ENCODE measurements at regions not wholly inside any gene's neighbourhood (a gene's known extent, or its start where the extent isn't known, plus 50 kb on each side); places are given as distances from the start of the nearest gene placed in this dataset.
"Not testable (repeated sequence)": the region's sequence is repeated elsewhere in the genome, so short reads cannot be mapped to it uniquely, and the experiment has no call there.

DNA sequence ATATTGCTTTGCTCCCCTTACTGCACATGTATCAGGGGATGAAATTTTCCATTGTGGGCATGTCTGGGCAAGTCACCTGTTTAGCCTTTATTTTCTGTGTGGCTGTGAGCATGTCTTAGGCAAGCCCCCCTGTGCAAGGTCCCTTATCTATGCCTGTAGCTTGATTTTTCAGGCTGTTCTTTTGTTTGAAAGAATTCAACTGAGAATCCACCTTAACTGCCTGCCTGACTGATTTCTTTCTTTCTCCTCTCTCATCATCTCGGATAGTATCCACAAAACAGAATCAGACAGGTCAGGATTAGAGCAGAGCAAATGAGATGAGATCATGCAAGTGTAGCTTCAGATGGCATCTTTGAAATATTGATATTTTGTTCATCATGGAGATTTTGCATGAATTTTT lies 1147.5 kb upstream of the ACVR2A start:
- TF ChIP-seq, protein P1, sequence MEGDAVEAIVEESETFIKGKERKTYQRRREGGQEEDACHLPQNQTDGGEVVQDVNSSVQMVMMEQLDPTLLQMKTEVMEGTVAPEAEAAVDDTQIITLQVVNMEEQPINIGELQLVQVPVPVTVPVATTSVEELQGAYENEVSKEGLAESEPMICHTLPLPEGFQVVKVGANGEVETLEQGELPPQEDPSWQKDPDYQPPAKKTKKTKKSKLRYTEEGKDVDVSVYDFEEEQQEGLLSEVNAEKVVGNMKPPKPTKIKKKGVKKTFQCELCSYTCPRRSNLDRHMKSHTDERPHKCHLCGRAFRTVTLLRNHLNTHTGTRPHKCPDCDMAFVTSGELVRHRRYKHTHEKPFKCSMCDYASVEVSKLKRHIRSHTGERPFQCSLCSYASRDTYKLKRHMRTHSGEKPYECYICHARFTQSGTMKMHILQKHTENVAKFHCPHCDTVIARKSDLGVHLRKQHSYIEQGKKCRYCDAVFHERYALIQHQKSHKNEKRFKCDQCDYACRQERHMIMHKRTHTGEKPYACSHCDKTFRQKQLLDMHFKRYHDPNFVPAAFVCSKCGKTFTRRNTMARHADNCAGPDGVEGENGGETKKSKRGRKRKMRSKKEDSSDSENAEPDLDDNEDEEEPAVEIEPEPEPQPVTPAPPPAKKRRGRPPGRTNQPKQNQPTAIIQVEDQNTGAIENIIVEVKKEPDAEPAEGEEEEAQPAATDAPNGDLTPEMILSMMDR (IDR thresholded peaks at IDR 0.05; ENCODE audit: low read depth, low read length), result no peak
- no peak for DNase-seq
- Histone ChIP-seq H3K4me3 (ENCODE audit: low read depth, low read length) (no peak overlapping the region), H3K27me3 (ENCODE audit: insufficient read depth, low read depth, severe bottlenecking) (no peaks in the 10 kb centered on the region), H3K36me3 (no peaks in the 10 kb centered on the region), H3K27ac (no peak overlapping the region), H3K9me3 (ENCODE audit: severe bottlenecking) (peaks cover 10% of the 10 kb centered on the region)

- H3K9me3 ChIP-seq (ENCODE audit: severe bottlenecking), result peaks cover 10% of the 10 kb centered on the region
- H3K27ac ChIP-seq; H3K27me3 ChIP-seq (ENCODE audit: insufficient read depth, low read depth, severe bottlenecking); H3K36me3 ChIP-seq; DNase-seq; H3K4me3 ChIP-seq (ENCODE audit: low read depth, low read length): not testable (repeated sequence)
These were observed 1148.0 kb upstream of the ACVR2A start for GRCh38 chr2:146696787-146697186.

- H3K4me3 ChIP-seq (ENCODE audit: low read depth, low read length), result no peak overlapping the region
- TF ChIP-seq, protein P1 (IDR thresholded peaks at IDR 0.05; ENCODE audit: low read depth, low read length), result no peak
- DNase-seq, result no peak
- no peaks in the 10 kb centered on the region for H3K9me3 ChIP-seq (ENCODE audit: severe bottlenecking)
- no peaks in the 10 kb centered on the region for H3K27me3 ChIP-seq (ENCODE audit: insufficient read depth, low read depth, severe bottlenecking)
- H3K36me3 ChIP-seq, result no peaks in the 10 kb centered on the region
- no peak overlapping the region for H3K27ac ChIP-seq
These were observed 1162.8 kb upstream of the ACVR2A start for GRCh38 chr2:146681991-146682390.

GRCh38 chr2:146678516-146678915 lies 1166.3 kb upstream of the ACVR2A start:
- Histone ChIP-seq H3K9me3 (ENCODE audit: severe bottlenecking) (no peaks in the 10 kb centered on the region), H3K4me3 (ENCODE audit: low read depth, low read length) (no peak overlapping the region), H3K27ac (no peak overlapping the region), H3K27me3 (ENCODE audit: insufficient read depth, low read depth, severe bottlenecking) (no peaks in the 10 kb centered on the region), H3K36me3 (no peaks in the 10 kb centered on the region)
- TF ChIP-seq, protein P1 (IDR thresholded peaks at IDR 0.05; ENCODE audit: low read depth, low read length), result no peak
- DNase-seq, result no peak

DNA sequence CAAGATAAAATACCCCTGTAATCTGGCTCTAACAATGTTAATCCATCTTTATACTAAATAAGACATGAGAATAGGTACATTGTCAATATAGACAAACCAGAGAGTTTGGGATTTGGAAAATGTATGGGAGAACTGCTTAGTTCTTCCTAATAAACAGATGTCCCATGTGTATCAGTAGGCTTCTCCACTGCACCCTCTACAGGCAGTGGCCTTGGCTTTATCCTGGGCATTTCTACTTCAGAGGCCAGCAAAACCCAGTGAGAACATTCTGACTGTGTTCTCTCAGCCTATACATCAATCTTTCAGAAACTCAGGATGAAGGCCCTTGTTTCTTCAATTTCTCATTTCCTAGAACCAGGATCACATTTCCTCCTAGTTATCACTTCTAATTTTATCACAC lies 1167.5 kb upstream of the ACVR2A start:
- no peak overlapping the region for H3K27ac ChIP-seq
- DNase-seq, result no peak
- TF ChIP-seq, protein P1 (IDR thresholded peaks at IDR 0.05; ENCODE audit: low read depth, low read length), result 0 out of 2 replicates have a peak, but pooled peaks have one; percentile 21
- H3K36me3 ChIP-seq, result no peaks in the 10 kb centered on the region
- H3K27me3 ChIP-seq (ENCODE audit: insufficient read depth, low read depth, severe bottlenecking), result no peaks in the 10 kb centered on the region
- H3K9me3 ChIP-seq (ENCODE audit: severe bottlenecking), result no peaks in the 10 kb centered on the region
- H3K4me3 ChIP-seq (ENCODE audit: low read depth, low read length), result no peak overlapping the region

GRCh38 chr2:146669735-146670134 lies 1175.1 kb upstream of the ACVR2A start:
- Histone ChIP-seq H3K27ac (no peak overlapping the region), H3K27me3 (ENCODE audit: insufficient read depth, low read depth, severe bottlenecking) (no peaks in the 10 kb centered on the region), H3K9me3 (ENCODE audit: severe bottlenecking) (no peaks in the 10 kb centered on the region), H3K4me3 (ENCODE audit: low read depth, low read length) (no peak overlapping the region), H3K36me3 (no peaks in the 10 kb centered on the region)
- DNase-seq, result no peak
- TF ChIP-seq, protein P1 (IDR thresholded peaks at IDR 0.05; ENCODE audit: low read depth, low read length), result no peak

All from WERI-Rb-1 (cell line).